OCI-LY3 (cell line): ENCODE measurements at regions not wholly inside any gene's neighbourhood (a gene's known extent, or its start where the extent isn't known, plus 50 kb on each side); places are given as distances from the start of the nearest gene placed in this dataset.

Source experiments
- CTCF ChIP-seq: fragments of 200-600, 300-600 bp; sonication (generic); IDR thresholded peaks from 2 replicates; pipeline ENCODE4 v1.5.1; 2014; ENCODE audit warnings: antibody characterized with exemption, low read length, low read depth
- EZH2phosphoT487 ChIP-seq: fragments of 200-600 bp; shearing (Covaris generic); IDR thresholded peaks from 2 replicates; pipeline ENCODE4 v1.6.1; 2018; ENCODE audit warnings: antibody characterized with exemption, mixed run types, low read depth

DNA sequence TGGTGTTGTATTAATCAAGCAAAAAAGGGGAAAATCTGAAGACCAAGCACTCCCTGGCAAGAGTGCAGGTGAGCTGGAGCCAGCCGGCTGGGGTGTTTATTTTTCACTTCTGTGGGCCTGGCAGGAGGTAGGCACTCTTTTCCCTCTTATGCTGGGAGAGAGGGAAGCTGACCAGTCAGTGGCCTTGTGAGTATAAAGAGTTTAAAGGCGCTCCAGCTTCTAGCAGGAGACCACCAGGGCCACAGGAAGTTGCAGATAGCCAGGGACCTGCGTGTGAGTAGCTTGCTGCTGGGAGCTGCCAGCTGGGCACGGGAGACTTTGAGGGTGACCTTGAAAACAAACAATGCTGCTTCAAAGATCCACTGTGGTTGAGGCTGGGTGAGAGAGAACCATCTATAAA, 217.4 kb upstream of the PWP1 start:
- TF ChIP-seq CTCF, result no peak
- no peak for TF ChIP-seq EZH2phosphoT487
